ENCODE measurements at regions not wholly inside any gene's neighbourhood (a gene's known extent, or its start where the extent isn't known, plus 50 kb on each side); places are given as distances from the start of the nearest gene placed in this dataset.

DNA sequence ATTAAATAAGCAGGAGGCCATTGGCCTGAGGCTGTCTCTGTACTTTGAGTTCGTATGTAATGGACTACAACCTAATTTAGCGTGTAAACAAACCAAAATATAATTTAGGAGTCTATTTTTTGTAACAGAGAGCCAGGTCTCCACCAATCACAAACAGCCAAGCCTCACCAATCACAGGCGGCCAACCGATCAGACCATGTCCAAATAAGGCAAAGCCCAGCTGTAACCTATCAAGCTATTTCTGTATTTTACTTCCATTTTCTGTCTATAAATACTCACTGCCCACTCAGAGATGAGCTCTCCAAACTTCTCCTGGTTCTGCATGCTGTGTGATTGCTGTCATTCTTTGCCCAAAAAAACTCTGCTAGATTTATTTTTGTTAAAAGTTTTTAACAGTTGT is 322.7 kb downstream of the NPIPA8 start:
- Mint-ChIP-seq H3K27me3 (peaks cover 13% of the 10 kb centered on the region), H3K4me3 (no peak overlapping the region), H3K4me1 (no peaks in the 10 kb centered on the region), H3K27ac (no peak overlapping the region), H3K36me3 (ENCODE audit: low read depth) (no peaks in the 10 kb centered on the region), H3K9me3 (no peaks in the 10 kb centered on the region)
- ChIA-PET POLR2A (no interaction called here), CTCF (no interaction called here)
- TF ChIP-seq, protein P1, sequence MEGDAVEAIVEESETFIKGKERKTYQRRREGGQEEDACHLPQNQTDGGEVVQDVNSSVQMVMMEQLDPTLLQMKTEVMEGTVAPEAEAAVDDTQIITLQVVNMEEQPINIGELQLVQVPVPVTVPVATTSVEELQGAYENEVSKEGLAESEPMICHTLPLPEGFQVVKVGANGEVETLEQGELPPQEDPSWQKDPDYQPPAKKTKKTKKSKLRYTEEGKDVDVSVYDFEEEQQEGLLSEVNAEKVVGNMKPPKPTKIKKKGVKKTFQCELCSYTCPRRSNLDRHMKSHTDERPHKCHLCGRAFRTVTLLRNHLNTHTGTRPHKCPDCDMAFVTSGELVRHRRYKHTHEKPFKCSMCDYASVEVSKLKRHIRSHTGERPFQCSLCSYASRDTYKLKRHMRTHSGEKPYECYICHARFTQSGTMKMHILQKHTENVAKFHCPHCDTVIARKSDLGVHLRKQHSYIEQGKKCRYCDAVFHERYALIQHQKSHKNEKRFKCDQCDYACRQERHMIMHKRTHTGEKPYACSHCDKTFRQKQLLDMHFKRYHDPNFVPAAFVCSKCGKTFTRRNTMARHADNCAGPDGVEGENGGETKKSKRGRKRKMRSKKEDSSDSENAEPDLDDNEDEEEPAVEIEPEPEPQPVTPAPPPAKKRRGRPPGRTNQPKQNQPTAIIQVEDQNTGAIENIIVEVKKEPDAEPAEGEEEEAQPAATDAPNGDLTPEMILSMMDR (IDR thresholded peaks at IDR 0.05), result no peak
- DNase-seq, result no peak
- ATAC-seq (ENCODE audit: low read depth), result no peak
- intact Hi-C loops (cut with micrococcal nuclease), result no loop called here

DNA sequence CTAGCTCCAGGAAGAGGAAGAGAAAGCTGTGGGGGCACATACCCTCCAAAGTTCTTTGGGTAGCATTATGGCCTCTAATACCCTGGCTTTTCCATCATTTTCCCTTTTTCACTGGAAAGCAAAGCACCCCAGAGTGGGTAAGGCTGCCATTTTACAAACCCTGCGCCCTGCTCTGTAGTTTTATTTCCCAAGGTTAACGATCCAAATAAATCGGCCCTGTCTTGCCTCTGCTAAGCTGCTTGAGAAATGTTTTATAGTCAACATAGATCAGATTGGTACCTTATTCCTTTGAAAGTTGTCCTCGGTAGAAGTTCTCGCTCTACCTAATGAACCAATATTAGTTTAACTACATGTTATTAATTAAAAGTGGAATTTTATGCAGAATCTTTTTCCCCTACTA is 328.2 kb downstream of the NPIPA8 start:
- POLR2A ChIA-PET, result no interaction called here
- CTCF ChIA-PET, result no interaction called here
- Mint-ChIP-seq H3K36me3 (ENCODE audit: low read depth) (no peaks in the 10 kb centered on the region), H3K4me3 (no peak overlapping the region), H3K9me3 (no peaks in the 10 kb centered on the region), H3K27me3 (peaks cover 2% of the 10 kb centered on the region), H3K4me1 (no peaks in the 10 kb centered on the region), H3K27ac (no peak overlapping the region)
- TF ChIP-seq, protein P1 (IDR thresholded peaks at IDR 0.05), result no peak
- ATAC-seq (ENCODE audit: low read depth), result no peak
- intact Hi-C loops (cut with micrococcal nuclease), result no loop called here
- DNase-seq, result no peak

DNA sequence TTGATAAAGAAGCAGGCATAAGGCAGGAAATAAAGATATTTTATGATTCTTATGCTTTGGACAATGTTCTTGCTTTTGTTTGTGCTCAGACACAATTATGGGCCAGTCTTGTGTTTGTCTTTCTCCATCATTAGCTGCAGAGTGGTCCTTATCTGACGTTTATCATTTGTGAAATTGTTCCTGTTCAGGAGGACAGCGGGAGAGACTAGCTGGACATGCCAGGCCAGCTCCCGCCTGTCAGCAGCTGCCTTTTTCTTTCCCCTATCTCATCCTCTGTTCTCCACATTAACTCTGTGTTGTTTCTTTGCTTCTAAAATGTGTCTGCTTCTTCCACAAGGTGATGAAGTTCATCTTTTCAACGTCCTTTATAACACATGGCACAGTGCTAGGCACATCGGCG is 333.5 kb downstream of the NPIPA8 start:
- H3K9me3 Mint-ChIP-seq, result no peaks in the 10 kb centered on the region
- intact Hi-C loops (cut with micrococcal nuclease), result no loop called here
- H3K36me3 Mint-ChIP-seq (ENCODE audit: low read depth), result no peaks in the 10 kb centered on the region
- H3K4me1 Mint-ChIP-seq, result no peaks in the 10 kb centered on the region
- no peak overlapping the region for H3K4me3 Mint-ChIP-seq
- H3K27ac Mint-ChIP-seq, result no peak overlapping the region
- POLR2A ChIA-PET, result no interaction called here
- ATAC-seq (ENCODE audit: low read depth), result no peak
- peaks cover 2% of the 10 kb centered on the region for H3K27me3 Mint-ChIP-seq
- CTCF ChIA-PET, result no interaction called here
- DNase-seq, result no peak
- TF ChIP-seq, protein P1 (IDR thresholded peaks at IDR 0.05), result no peak

DNA sequence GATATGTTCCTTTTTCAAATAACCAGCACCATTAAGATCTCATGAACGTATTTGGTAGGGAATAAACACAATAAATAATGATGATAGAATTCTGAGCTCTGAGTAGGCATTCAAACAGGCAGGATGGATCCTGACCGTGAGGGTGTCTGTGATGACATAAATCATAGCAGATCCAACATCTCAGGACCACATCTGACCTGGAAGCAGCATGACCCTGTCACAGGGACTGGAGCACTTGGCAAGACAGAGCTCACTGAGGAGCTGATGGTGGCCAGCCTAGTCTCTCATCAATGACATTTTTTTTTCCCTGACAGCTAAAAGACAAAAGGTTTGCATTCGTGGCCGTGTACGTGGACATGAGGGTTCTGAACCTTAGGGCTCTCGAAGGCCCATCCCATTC is 337.5 kb downstream of the NPIPA8 start:
- peaks cover 7% of the 10 kb centered on the region for H3K27me3 Mint-ChIP-seq
- H3K36me3 Mint-ChIP-seq (ENCODE audit: low read depth), result no peaks in the 10 kb centered on the region
- H3K4me3 Mint-ChIP-seq, result no peak overlapping the region
- no peaks in the 10 kb centered on the region for H3K4me1 Mint-ChIP-seq
- TF ChIP-seq, protein P1 (IDR thresholded peaks at IDR 0.05), result no peak
- DNase-seq, result no peak
- no peak overlapping the region for H3K27ac Mint-ChIP-seq
- ChIA-PET POLR2A (no interaction called here), CTCF (no interaction called here)
- H3K9me3 Mint-ChIP-seq, result no peaks in the 10 kb centered on the region
- ATAC-seq (ENCODE audit: low read depth), result no peak
- intact Hi-C loops (cut with micrococcal nuclease), result no loop called here

DNA sequence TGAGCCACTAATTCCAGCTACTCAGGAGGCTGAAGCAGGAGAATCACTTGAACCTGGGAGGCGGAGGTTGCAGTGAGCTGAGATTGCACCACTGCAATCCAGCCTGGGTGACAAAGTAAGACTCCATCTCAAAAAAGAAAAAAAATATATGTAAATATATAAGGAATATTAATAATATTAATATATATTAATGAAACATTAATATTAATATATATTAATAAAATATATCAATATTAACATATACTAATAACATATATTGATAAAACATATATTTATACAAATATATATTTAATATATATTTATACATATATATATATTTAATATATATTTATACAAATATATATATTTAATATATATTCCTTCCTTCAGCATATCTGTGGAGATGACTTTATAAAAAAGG is 338.0 kb downstream of the NPIPA8 start:
- ChIA-PET POLR2A (no interaction called here), CTCF (no interaction called here)
- Mint-ChIP-seq H3K4me1 (no peaks in the 10 kb centered on the region), H3K27me3 (peaks cover 7% of the 10 kb centered on the region), H3K4me3 (no peak overlapping the region), H3K9me3 (no peaks in the 10 kb centered on the region), H3K36me3 (ENCODE audit: low read depth) (no peaks in the 10 kb centered on the region), H3K27ac (no peak overlapping the region)
- TF ChIP-seq, protein P1 (IDR thresholded peaks at IDR 0.05), result no peak
- intact Hi-C loops (cut with micrococcal nuclease), result no loop called here
- no peak for DNase-seq
- no peak for ATAC-seq (ENCODE audit: low read depth)
